H9 (cell line): ENCODE measurements at regions not wholly inside any gene's neighbourhood (a gene's known extent, or its start where the extent isn't known, plus 50 kb on each side); places are given as distances from the start of the nearest gene placed in this dataset.

Experiments used
- DNase-seq: peaks from one replicate; pipeline ENCODE4 v3.0.0-alpha.2; 2017
- H2AFZ ChIP-seq: one replicate; pipeline ENCODE4 v1.6.1; 2013; ENCODE audit warnings: mild to moderate bottlenecking, low read length, control low read depth, moderate library complexity
- H2AK5ac ChIP-seq: 2 replicates; pipeline ENCODE4 v1.6.1; 2013; ENCODE audit warnings: low read length, control low read depth, mixed read lengths; ENCODE audit not compliant: insufficient read length
- H2BK120ac ChIP-seq: one replicate; pipeline ENCODE4 v1.6.1; 2013; ENCODE audit warnings: low read depth, mild to moderate bottlenecking, low read length, control low read depth, inconsistent platforms; ENCODE audit not compliant: poor library complexity, severe bottlenecking
- H2BK12ac ChIP-seq: 2 replicates; pipeline ENCODE4 v1.6.1; 2013; ENCODE audit warnings: low read length, control low read depth, mixed read lengths, low read depth; ENCODE audit not compliant: insufficient read length
- H2BK15ac ChIP-seq: 2 replicates; pipeline ENCODE4 v1.6.1; 2013; ENCODE audit warnings: low read depth, low read length, control low read depth
- H2BK20ac ChIP-seq: one replicate; pipeline ENCODE4 v1.6.1; 2013; ENCODE audit warnings: low read depth, mild to moderate bottlenecking, low read length, control low read depth, inconsistent platforms; ENCODE audit not compliant: poor library complexity, severe bottlenecking
- H2BK5ac ChIP-seq: 2 replicates; pipeline ENCODE4 v1.6.1; 2013; ENCODE audit warnings: low read length, control low read depth, mixed read lengths; ENCODE audit not compliant: insufficient read length
- H3K14ac ChIP-seq: 2 replicates; pipeline ENCODE4 v1.6.1; 2013; ENCODE audit warnings: low read length, control low read depth; ENCODE audit not compliant: insufficient read depth
- H3K18ac ChIP-seq: 2 replicates; pipeline ENCODE4 v1.6.1; 2013; ENCODE audit warnings: low read depth, mild to moderate bottlenecking, mixed read lengths, low read length, control low read depth; ENCODE audit not compliant: insufficient read length
- H3K23ac ChIP-seq: 2 replicates; pipeline ENCODE4 v1.6.1; 2013; ENCODE audit warnings: low read length, control low read depth, mixed read lengths, low read depth; ENCODE audit not compliant: insufficient read length
- H3K23me2 ChIP-seq: 2 replicates; pipeline ENCODE4 v1.6.1; 2013; ENCODE audit warnings: low read depth, mild to moderate bottlenecking, mixed read lengths, low read length, control low read depth; ENCODE audit not compliant: insufficient read length, poor library complexity, severe bottlenecking
- H3K27ac ChIP-seq: 2 replicates; pipeline ENCODE4 v1.5.1; 2013; ENCODE audit warnings: low read length, control low read depth, mixed read lengths, low read depth; ENCODE audit not compliant: insufficient read length
- H3K27me3 ChIP-seq: 2 replicates; pipeline ENCODE4 v1.6.1; 2013; ENCODE audit warnings: low read length, control low read depth, inconsistent platforms; ENCODE audit not compliant: insufficient read depth
- H3K4ac ChIP-seq: 2 replicates; pipeline ENCODE4 v1.6.1; 2013; ENCODE audit warnings: low read depth, mild to moderate bottlenecking, control low read depth, inconsistent platforms, low read length, moderate library complexity
- H3K4me1 ChIP-seq: 2 replicates; pipeline ENCODE4 v1.6.1; 2013; ENCODE audit warnings: low read length, control low read depth, inconsistent platforms; ENCODE audit not compliant: insufficient read depth
- H3K4me2 ChIP-seq: 2 replicates; pipeline ENCODE4 v1.6.1; 2013; ENCODE audit warnings: low read length, control low read depth, mixed read lengths; ENCODE audit not compliant: insufficient read length, insufficient read depth
- H3K56ac ChIP-seq: 2 replicates; pipeline ENCODE4 v1.6.1; 2013; ENCODE audit warnings: low read depth, mild to moderate bottlenecking, mixed read lengths, low read length, control low read depth; ENCODE audit not compliant: insufficient read length
- H3K79me1 ChIP-seq: 2 replicates; pipeline ENCODE4 v1.6.1; 2013; ENCODE audit warnings: low read depth, mild to moderate bottlenecking, moderate library complexity, low read length, control low read depth, inconsistent platforms; ENCODE audit not compliant: insufficient read depth, poor library complexity, severe bottlenecking
- H3K79me2 ChIP-seq: 2 replicates; pipeline ENCODE4 v1.6.1; 2013; ENCODE audit warnings: low read length, control low read depth, inconsistent platforms; ENCODE audit not compliant: insufficient read depth
- H3K9ac ChIP-seq: 2 replicates; pipeline ENCODE4 v1.6.1; 2013; ENCODE audit warnings: low read length, control low read depth, mixed read lengths; ENCODE audit not compliant: insufficient read length; ENCODE audit errors: extremely low read depth
- H3K9me3 ChIP-seq: one replicate; pipeline ENCODE4 v1.6.1; 2013; ENCODE audit warnings: low read depth, low read length, inconsistent platforms; ENCODE audit not compliant: control insufficient read depth
- H3T11ph ChIP-seq: one replicate; pipeline ENCODE4 v1.6.1; 2013; ENCODE audit warnings: mild to moderate bottlenecking, low read length, control low read depth, inconsistent platforms
- H4K20me1 ChIP-seq: one replicate; pipeline ENCODE4 v1.6.1; 2013; ENCODE audit not compliant: control insufficient read depth, insufficient read length, insufficient read depth
- H4K5ac ChIP-seq: 2 replicates; pipeline ENCODE4 v1.6.1; 2013; ENCODE audit warnings: low read depth, mild to moderate bottlenecking, mixed read lengths, low read length, control low read depth; ENCODE audit not compliant: insufficient read length
- H4K8ac ChIP-seq: replicated peaks from 2 replicates; pipeline ENCODE4 v1.6.1; 2013; ENCODE audit warnings: low read length, control low read depth, mixed read lengths, low read depth; ENCODE audit not compliant: insufficient read length
- H4K91ac ChIP-seq: 2 replicates; pipeline ENCODE4 v1.6.1; 2013; ENCODE audit warnings: low read depth, mild to moderate bottlenecking, moderate library complexity, mixed read lengths, low read length, control low read depth; ENCODE audit not compliant: insufficient read length
- H3K27ac Mint-ChIP-seq, 3 experiments: 2 replicates in 2 of 3; 3 replicates in 1 of 3; pipeline ENCODE4 v1.8.0; 2020 to 2021; ENCODE audit warnings: mixed read lengths in 3 of 3, mild to moderate bottlenecking in 1 of 3, moderate library complexity in 1 of 3
- H3K27me3 Mint-ChIP-seq: 2 replicates; pipeline ENCODE4 v1.8.0; 2021; ENCODE audit warnings: low read depth, mild to moderate bottlenecking, moderate library complexity, mixed read lengths
- H3K36me3 Mint-ChIP-seq, 3 experiments: 2 replicates in 2 of 3; 3 replicates in 1 of 3; pipeline ENCODE4 v1.8.0; 2020 to 2021; ENCODE audit warnings: low read depth in 3 of 3, mixed read lengths in 3 of 3; ENCODE audit not compliant: insufficient read depth in 1 of 3
- H3K4me1 Mint-ChIP-seq, 2 experiments: 2 replicates each; pipeline ENCODE4 v1.8.0; 2020; ENCODE audit warnings: mixed read lengths in 2 of 2
- H3K4me3 Mint-ChIP-seq, 2 experiments: 2 replicates in 1 of 2; 3 replicates in 1 of 2; pipeline ENCODE4 v1.8.0; 2020 to 2021; ENCODE audit warnings: mild to moderate bottlenecking in 2 of 2, mixed read lengths in 2 of 2, moderate library complexity in 1 of 2
- H3K9me3 Mint-ChIP-seq, 2 experiments: 2 replicates in 1 of 2; 3 replicates in 1 of 2; pipeline ENCODE4 v1.8.0; 2020; ENCODE audit warnings: mild to moderate bottlenecking in 2 of 2, mixed read lengths in 2 of 2, moderate library complexity in 1 of 2
- WGBS: extraction: QIAGEN DNeasy Blood & Tissue Kit; methylation state at CpG from one replicate; pipeline ENCODE4 v1.1.7; 2013; ENCODE audit warnings: missing lambda C conversion rate, low lambda C conversion rate, mixed read lengths; ENCODE audit not compliant: insufficient read length; ENCODE audit errors: extremely low coverage; 5-methylcytosine and 5-hydroxymethylcytosine counted together
- TF ChIP-seq, protein P1 (sequence below): fragments of 200-600 bp; sonication (generic); conservative IDR thresholded peaks from 3 replicates; pipeline ENCODE4 v1.8.0; 2021; ENCODE audit warnings: antibody characterized with exemption, mild to moderate bottlenecking

GRCh38 chr10:83302623-83303022 is 836.7 kb upstream of the GHITM start:
- no peak overlapping the region for H2BK15ac ChIP-seq
- H3K9me3 ChIP-seq = no peaks in the 10 kb centered on the region
- WGBS = no CpG with 5 or more reads among the region's 1 CpG
- DNase-seq = no peak
- TF ChIP-seq, protein P1, sequence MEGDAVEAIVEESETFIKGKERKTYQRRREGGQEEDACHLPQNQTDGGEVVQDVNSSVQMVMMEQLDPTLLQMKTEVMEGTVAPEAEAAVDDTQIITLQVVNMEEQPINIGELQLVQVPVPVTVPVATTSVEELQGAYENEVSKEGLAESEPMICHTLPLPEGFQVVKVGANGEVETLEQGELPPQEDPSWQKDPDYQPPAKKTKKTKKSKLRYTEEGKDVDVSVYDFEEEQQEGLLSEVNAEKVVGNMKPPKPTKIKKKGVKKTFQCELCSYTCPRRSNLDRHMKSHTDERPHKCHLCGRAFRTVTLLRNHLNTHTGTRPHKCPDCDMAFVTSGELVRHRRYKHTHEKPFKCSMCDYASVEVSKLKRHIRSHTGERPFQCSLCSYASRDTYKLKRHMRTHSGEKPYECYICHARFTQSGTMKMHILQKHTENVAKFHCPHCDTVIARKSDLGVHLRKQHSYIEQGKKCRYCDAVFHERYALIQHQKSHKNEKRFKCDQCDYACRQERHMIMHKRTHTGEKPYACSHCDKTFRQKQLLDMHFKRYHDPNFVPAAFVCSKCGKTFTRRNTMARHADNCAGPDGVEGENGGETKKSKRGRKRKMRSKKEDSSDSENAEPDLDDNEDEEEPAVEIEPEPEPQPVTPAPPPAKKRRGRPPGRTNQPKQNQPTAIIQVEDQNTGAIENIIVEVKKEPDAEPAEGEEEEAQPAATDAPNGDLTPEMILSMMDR = no peak
- Mint-ChIP-seq H3K9me3 (no peaks in the 10 kb centered on the region), H3K27me3 (no peaks in the 10 kb centered on the region), H3K4me1 (no peaks in the 10 kb centered on the region), H3K4me3 (no peak overlapping the region), H3K36me3 (no peaks in the 10 kb centered on the region), H3K27ac (no peak overlapping the region)
- no peak overlapping the region for H3K23ac ChIP-seq
- H4K8ac ChIP-seq = no peak overlapping the region
- H3K79me2 ChIP-seq = no peaks in the 10 kb centered on the region
- no peak overlapping the region for H3K4me2 ChIP-seq
- H3K18ac ChIP-seq = no peak overlapping the region
- H2BK120ac ChIP-seq = no peak overlapping the region
- H3K23me2 ChIP-seq = no peaks in the 10 kb centered on the region
- H2AK5ac ChIP-seq = no peak overlapping the region
- H2BK20ac ChIP-seq = no peak overlapping the region
- H2BK5ac ChIP-seq = no peak overlapping the region
- no peak overlapping the region for H4K5ac ChIP-seq
- H3K9ac ChIP-seq = no peak overlapping the region
- no peaks in the 10 kb centered on the region for H3K79me1 ChIP-seq
- H3K27me3 ChIP-seq = no peaks in the 10 kb centered on the region
- H4K20me1 ChIP-seq = no peaks in the 10 kb centered on the region
- no peak overlapping the region for H2AFZ ChIP-seq
- no peak overlapping the region for H3K56ac ChIP-seq
- H3K27ac ChIP-seq = no peak overlapping the region
- no peak overlapping the region for H3K4ac ChIP-seq
- H3T11ph ChIP-seq = no peak overlapping the region
- no peak overlapping the region for H3K14ac ChIP-seq
- no peaks in the 10 kb centered on the region for H3K4me1 ChIP-seq
- H4K91ac ChIP-seq = no peak overlapping the region
- no peak overlapping the region for H2BK12ac ChIP-seq
